ENCODE measurements at regions not wholly inside any gene's neighbourhood (a gene's known extent, or its start where the extent isn't known, plus 50 kb on each side); places are given as distances from the start of the nearest gene placed in this dataset.

- TF ChIP-seq POLR2A (IDR thresholded peaks at IDR 0.05) (no peak), CTCF (IDR thresholded peaks at IDR 0.05) (no peak)
Measured at GRCh38 chr2:88247531-88247930, 77.4 kb downstream of the THNSL2 start.

Data from right lobe of liver (tissue), 4 donors.